SK-N-SH (cell line): ENCODE measurements at regions not wholly inside any gene's neighbourhood (a gene's known extent, or its start where the extent isn't known, plus 50 kb on each side); places are given as distances from the start of the nearest gene placed in this dataset.

Source experiments
- CTCF ChIA-PET: fragments of 300-600, 350-600 bp; formaldehyde crosslinking; extraction: SDS; loops from one replicate; lab custom pipeline; 2021; lab: Yijun Ruan, JAX
- POLR2A ChIA-PET: fragments of 350-600 bp; sonication (Branson Sonifier 250); formaldehyde crosslinking; extraction: SDS; loops from one replicate; lab custom pipeline; 2020; ENCODE audit warnings: antibody characterized with exemption, inconsistent platforms; lab: Yijun Ruan, JAX
- DNase-seq: peaks from one replicate; pipeline ENCODE4 v3.0.0; 2012
- H2AFZ ChIP-seq: fragments of 200-600 bp; sonication (generic); 2 replicates; pipeline ENCODE4 v1.8.1; 2016; ENCODE audit warnings: antibody characterized with exemption, mild to moderate bottlenecking, low read depth
- H3F3A ChIP-seq: fragments of 200-600 bp; sonication (generic); replicated peaks from 2 replicates; pipeline ENCODE3; 2016; ENCODE audit warnings: antibody characterized with exemption, mild to moderate bottlenecking; ENCODE audit not compliant: insufficient read depth
- H3K27ac ChIP-seq, 2 experiments: fragments of 200-500 bp in 1 of 2; fragments of 200-600 bp in 1 of 2; sonication (Bioruptor generic) in 1 of 2; sonication (generic), shearing (Covaris generic) in 1 of 2; 2 replicates each; pipeline versions ENCODE4 v1.5.1 to v1.6.1; 2014 to 2016; ENCODE audit warnings: low read depth in 2 of 2, inconsistent platforms in 1 of 2, low read length in 1 of 2, mild to moderate bottlenecking in 1 of 2, mixed read lengths in 1 of 2
- H3K27me3 ChIP-seq: fragments of 200-600 bp; sonication (generic), shearing (Covaris generic); 2 replicates; pipeline ENCODE4 v1.6.1; 2016; ENCODE audit warnings: mixed run types; ENCODE audit not compliant: insufficient read depth
- H3K36me3 ChIP-seq, 2 experiments: fragments of 200-500 bp in 1 of 2; fragments of 200-600 bp in 1 of 2; sonication (Bioruptor generic) in 1 of 2; sonication (generic) in 1 of 2; replicated peaks in 1 of 2; 2 replicates each; pipeline versions ENCODE3 to v1.5.1; 2014 to 2016; ENCODE audit warnings: low read length in 1 of 2, mild to moderate bottlenecking in 1 of 2; ENCODE audit not compliant: insufficient read depth in 2 of 2, control insufficient read depth in 1 of 2
- H3K4me1 ChIP-seq, 2 experiments: fragments of 200-500 bp in 1 of 2; fragments of 200-600 bp in 1 of 2; sonication (Bioruptor generic) in 1 of 2; sonication (generic), shearing (Covaris generic) in 1 of 2; 2 replicates each; pipeline versions ENCODE4 v1.5.1 to v1.6.1; 2014 to 2016; ENCODE audit warnings: low read depth in 1 of 2, low read length in 1 of 2, mixed run types in 1 of 2; ENCODE audit not compliant: insufficient read depth in 2 of 2, control insufficient read depth in 1 of 2
- H3K4me2 ChIP-seq: fragments of 200-600 bp; sonication (generic), shearing (Covaris generic); 2 replicates; pipeline ENCODE4 v1.6.1; 2017; ENCODE audit warnings: mixed run types
- H3K4me3 ChIP-seq, 2 experiments: fragments of 200-500 bp in 1 of 2; fragments of 200-600 bp in 1 of 2; sonication (Bioruptor generic) in 1 of 2; sonication (generic), shearing (Covaris generic) in 1 of 2; 2 replicates each; pipeline versions ENCODE4 v1.5.1 to v1.8.1; 2014 to 2016; ENCODE audit warnings: low read depth in 2 of 2, inconsistent platforms in 1 of 2, low read length in 1 of 2, mild to moderate bottlenecking in 1 of 2, mixed read lengths in 1 of 2, moderate library complexity in 1 of 2
- H3K79me2 ChIP-seq: fragments of 200-600 bp; sonication (generic); 2 replicates; pipeline ENCODE4 v1.8.1; 2017; ENCODE audit warnings: mild to moderate bottlenecking; ENCODE audit not compliant: insufficient read depth
- H3K9ac ChIP-seq: fragments of 200-600 bp; sonication (generic); 2 replicates; pipeline ENCODE4 v1.6.1; 2017; ENCODE audit warnings: mixed run types
- H3K9me2 ChIP-seq: fragments of 200-600 bp; sonication (generic); 2 replicates; pipeline ENCODE4 v1.6.1; 2017; ENCODE audit warnings: mixed run types
- H3K9me3 ChIP-seq: fragments of 200-600 bp; sonication (generic); 2 replicates; pipeline ENCODE4 v1.6.1; 2017; ENCODE audit warnings: mixed run types, mild to moderate bottlenecking, moderate library complexity
- H4K20me1 ChIP-seq: fragments of 200-600 bp; sonication (generic); 2 replicates; pipeline ENCODE4 v1.6.1; 2017; ENCODE audit warnings: mild to moderate bottlenecking, mixed run types; ENCODE audit not compliant: insufficient read depth
- EZH2phosphoT487 ChIP-seq: fragments of 200-600 bp; sonication (generic); IDR thresholded peaks from 2 replicates; pipeline ENCODE4 v1.6.1; 2017; ENCODE audit warnings: low read depth, mixed run types, mild to moderate bottlenecking, antibody characterized with exemption, moderate library complexity, borderline replicate concordance
- FOXJ3 ChIP-seq: sonication (generic); formaldehyde crosslinking; IDR thresholded peaks from 2 replicates; pipeline ENCODE4 v1.5.1; 2020; ENCODE audit warnings: mild to moderate bottlenecking, missing genetic modification reagents
- FOXM1 ChIP-seq: IDR thresholded peaks from 2 replicates; pipeline ENCODE4 v1.4.0; 2012; ENCODE audit warnings: low read depth, mild to moderate bottlenecking
- GATA2 ChIP-seq: sonication (generic); formaldehyde crosslinking; IDR thresholded peaks from 2 replicates; pipeline ENCODE4 v1.5.0; 2020; ENCODE audit warnings: mild to moderate bottlenecking, missing genetic modification reagents
- JUND ChIP-seq: IDR thresholded peaks from 2 replicates; pipeline ENCODE4 v1.4.0; 2012
- MEF2A ChIP-seq: IDR thresholded peaks from 2 replicates; pipeline ENCODE4 v1.4.0; 2012; ENCODE audit warnings: low read depth, borderline replicate concordance
- MXI1 ChIP-seq: IDR thresholded peaks from 2 replicates; pipeline ENCODE4 v1.6.1; 2012; ENCODE audit warnings: mild to moderate bottlenecking, low read depth, low read length, improper control_type of control experiment
- RCOR1 ChIP-seq: fragments of 150-350 bp; IDR thresholded peaks from 2 replicates; pipeline ENCODE4 v1.6.1; 2017; ENCODE audit warnings: antibody characterized with exemption, low read length
- RXRA ChIP-seq: IDR thresholded peaks from 2 replicates; pipeline ENCODE4 v1.4.0; 2012; ENCODE audit warnings: low read depth, mild to moderate bottlenecking, borderline replicate concordance
- SIN3A ChIP-seq: IDR thresholded peaks from 2 replicates; pipeline ENCODE4 v1.6.1; 2012; ENCODE audit warnings: low read depth, mild to moderate bottlenecking, low read length, moderate library complexity, borderline replicate concordance
- TEAD4 ChIP-seq: IDR thresholded peaks from 2 replicates; pipeline ENCODE4 v1.4.0; 2012; ENCODE audit warnings: mild to moderate bottlenecking, borderline replicate concordance; ENCODE audit not compliant: insufficient read depth
- WGBS: methylation state at CpG from one replicate; pipeline ENCODE4 v1.1.6; 2017; ENCODE audit warnings: low lambda C conversion rate; 5-methylcytosine and 5-hydroxymethylcytosine counted together
- TF ChIP-seq, protein P1 (sequence below): fragments of 200-600 bp; sonication (generic); IDR thresholded peaks from 2 replicates; pipeline ENCODE4 v1.6.1; 2017; ENCODE audit warnings: antibody characterized with exemption, mild to moderate bottlenecking, moderate library complexity
- TF ChIP-seq, protein P2 (sequence below): IDR thresholded peaks from 2 replicates; pipeline ENCODE4; 2012
- TF ChIP-seq, protein P3 (sequence below): IDR thresholded peaks from 2 replicates; pipeline ENCODE4 v1.4.0; 2012; ENCODE audit warnings: low read depth, borderline replicate concordance

GRCh38 chr9:135402739-135403695 lies 76.6 kb upstream of the PPP1R26 start (continued):
- TF ChIP-seq MXI1 (no peak), TEAD4 (no peak), MEF2A (no peak), RCOR1 (no peak), FOXJ3 (CRISPR knock-in tag) (no peak), EZH2phosphoT487 (no peak)

GRCh38 chr9:135403733-135404450 lies 75.7 kb upstream of the PPP1R26 start:
- CTCF ChIA-PET: interaction anchor here (0.6 to 2.5 kb wide), 4 partner anchors 9 to 317 kb away, joined by 3 to 26 read pairs (median 12); partner anchors contain the start of gene OLFM1
- H3F3A ChIP-seq: no peaks in the 10 kb centered on the region
- TF ChIP-seq FOXM1: no peak
- TF ChIP-seq JUND: no peak
- TF ChIP-seq RCOR1: no peak
- no peak for TF ChIP-seq SIN3A
- TF ChIP-seq, protein P1, sequence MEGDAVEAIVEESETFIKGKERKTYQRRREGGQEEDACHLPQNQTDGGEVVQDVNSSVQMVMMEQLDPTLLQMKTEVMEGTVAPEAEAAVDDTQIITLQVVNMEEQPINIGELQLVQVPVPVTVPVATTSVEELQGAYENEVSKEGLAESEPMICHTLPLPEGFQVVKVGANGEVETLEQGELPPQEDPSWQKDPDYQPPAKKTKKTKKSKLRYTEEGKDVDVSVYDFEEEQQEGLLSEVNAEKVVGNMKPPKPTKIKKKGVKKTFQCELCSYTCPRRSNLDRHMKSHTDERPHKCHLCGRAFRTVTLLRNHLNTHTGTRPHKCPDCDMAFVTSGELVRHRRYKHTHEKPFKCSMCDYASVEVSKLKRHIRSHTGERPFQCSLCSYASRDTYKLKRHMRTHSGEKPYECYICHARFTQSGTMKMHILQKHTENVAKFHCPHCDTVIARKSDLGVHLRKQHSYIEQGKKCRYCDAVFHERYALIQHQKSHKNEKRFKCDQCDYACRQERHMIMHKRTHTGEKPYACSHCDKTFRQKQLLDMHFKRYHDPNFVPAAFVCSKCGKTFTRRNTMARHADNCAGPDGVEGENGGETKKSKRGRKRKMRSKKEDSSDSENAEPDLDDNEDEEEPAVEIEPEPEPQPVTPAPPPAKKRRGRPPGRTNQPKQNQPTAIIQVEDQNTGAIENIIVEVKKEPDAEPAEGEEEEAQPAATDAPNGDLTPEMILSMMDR: no peak
- TF ChIP-seq, protein P2, sequence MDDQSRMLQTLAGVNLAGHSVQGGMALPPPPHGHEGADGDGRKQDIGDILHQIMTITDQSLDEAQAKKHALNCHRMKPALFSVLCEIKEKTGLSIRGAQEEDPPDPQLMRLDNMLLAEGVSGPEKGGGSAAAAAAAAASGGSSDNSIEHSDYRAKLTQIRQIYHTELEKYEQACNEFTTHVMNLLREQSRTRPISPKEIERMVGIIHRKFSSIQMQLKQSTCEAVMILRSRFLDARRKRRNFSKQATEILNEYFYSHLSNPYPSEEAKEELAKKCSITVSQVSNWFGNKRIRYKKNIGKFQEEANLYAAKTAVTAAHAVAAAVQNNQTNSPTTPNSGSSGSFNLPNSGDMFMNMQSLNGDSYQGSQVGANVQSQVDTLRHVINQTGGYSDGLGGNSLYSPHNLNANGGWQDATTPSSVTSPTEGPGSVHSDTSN: no peak
- TF ChIP-seq, protein P3, sequence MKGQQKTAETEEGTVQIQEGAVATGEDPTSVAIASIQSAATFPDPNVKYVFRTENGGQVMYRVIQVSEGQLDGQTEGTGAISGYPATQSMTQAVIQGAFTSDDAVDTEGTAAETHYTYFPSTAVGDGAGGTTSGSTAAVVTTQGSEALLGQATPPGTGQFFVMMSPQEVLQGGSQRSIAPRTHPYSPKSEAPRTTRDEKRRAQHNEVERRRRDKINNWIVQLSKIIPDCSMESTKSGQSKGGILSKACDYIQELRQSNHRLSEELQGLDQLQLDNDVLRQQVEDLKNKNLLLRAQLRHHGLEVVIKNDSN: no peak
- no peak for TF ChIP-seq RXRA
- TF ChIP-seq GATA2 (CRISPR knock-in tag): peak; percentile 43; the same call in 1 of the 2 replicates
- H3K9ac ChIP-seq: no peak overlapping the region
- no peak overlapping the region for H3K27ac ChIP-seq
- H3K4me3 ChIP-seq: no peak overlapping the region
- no peak overlapping the region for H3K4me2 ChIP-seq
- DNase-seq: peak; percentile 75
- no peaks in the 10 kb centered on the region for H3K36me3 ChIP-seq
- WGBS: 32% methylated on average over 7 of the region's 11 CpGs
- H2AFZ ChIP-seq: no peak overlapping the region
- no peaks in the 10 kb centered on the region for H3K9me3 ChIP-seq
- POLR2A ChIA-PET: interaction anchor here (1.1 kb wide), 1 partner anchor 34 kb away, joined by 3 read pairs; no protein-coding TSS in a partner anchor
- no peaks in the 10 kb centered on the region for H4K20me1 ChIP-seq
- peaks cover 0 to 13% of the 10 kb centered on the region in 2 experiments; a peak in 1 of 4 replicates for H3K4me1 ChIP-seq
- H3K79me2 ChIP-seq: no peaks in the 10 kb centered on the region
- H3K27me3 ChIP-seq: no peaks in the 10 kb centered on the region
- no peaks in the 10 kb centered on the region for H3K9me2 ChIP-seq
